OCI-LY3 (cell line): ENCODE measurements at regions not wholly inside any gene's neighbourhood (a gene's known extent, or its start where the extent isn't known, plus 50 kb on each side); places are given as distances from the start of the nearest gene placed in this dataset.

ENCODE experiments used
- H2AFZ ChIP-seq: fragments of 200-600, 300-600 bp; shearing (Covaris generic); 2 replicates; pipeline ENCODE4 v1.6.0; 2014; ENCODE audit warnings: antibody characterized with exemption, low read depth, low read length
- H3K27ac ChIP-seq: fragments of 200-600, 300-600 bp; sonication (generic); 2 replicates; pipeline ENCODE4 v1.5.1; 2014; ENCODE audit warnings: mild to moderate bottlenecking, low read length, moderate library complexity, mixed read lengths
- H3K27me3 ChIP-seq: fragments of 200-600, 300-600 bp; sonication (generic); 2 replicates; pipeline ENCODE4 v1.6.1; 2014; ENCODE audit warnings: low read depth, low read length, mixed read lengths
- H3K36me3 ChIP-seq: fragments of 200-600, 300-600 bp; sonication (generic); replicated peaks from 2 replicates; pipeline ENCODE3; 2014; ENCODE audit warnings: low read depth, low read length, mixed read lengths
- H3K4me1 ChIP-seq: fragments of 300-600, 200-600 bp; sonication (generic); 2 replicates; pipeline ENCODE4 v1.6.1; 2014; ENCODE audit warnings: low read length, mixed read lengths
- H3K4me2 ChIP-seq: fragments of 200-600, 300-600 bp; sonication (generic); 2 replicates; pipeline ENCODE4 v1.6.1; 2014; ENCODE audit warnings: low read length, mixed read lengths
- H3K4me3 ChIP-seq: fragments of 300-600, 200-600 bp; sonication (generic); 2 replicates; pipeline ENCODE4 v1.5.1; 2014; ENCODE audit warnings: antibody characterized with exemption, mild to moderate bottlenecking, low read length, moderate library complexity
- H3K79me2 ChIP-seq: fragments of 300-600, 200-600 bp; shearing (Covaris generic); 2 replicates; pipeline ENCODE4 v1.6.1; 2014; ENCODE audit warnings: mild to moderate bottlenecking, low read length, mixed read lengths
- H3K9ac ChIP-seq: fragments of 300-600, 200-600 bp; shearing (Covaris generic); 2 replicates; pipeline ENCODE4 v1.6.0; 2014; ENCODE audit warnings: mild to moderate bottlenecking, low read length, moderate library complexity
- H3K9me3 ChIP-seq: fragments of 200-600, 300-600 bp; shearing (Covaris generic); 2 replicates; pipeline ENCODE4 v1.6.1; 2014; ENCODE audit warnings: low read length, mixed read lengths; ENCODE audit not compliant: insufficient read depth
- H4K20me1 ChIP-seq: fragments of 200-600, 300-600 bp; sonication (generic); 2 replicates; pipeline ENCODE4 v1.6.1; 2016; ENCODE audit warnings: low read length, mixed read lengths; ENCODE audit not compliant: insufficient read depth
- CTCF ChIP-seq: fragments of 200-600, 300-600 bp; sonication (generic); IDR thresholded peaks from 2 replicates; pipeline ENCODE4 v1.5.1; 2014; ENCODE audit warnings: antibody characterized with exemption, low read length, low read depth
- EZH2phosphoT487 ChIP-seq: fragments of 200-600 bp; shearing (Covaris generic); IDR thresholded peaks from 2 replicates; pipeline ENCODE4 v1.6.1; 2018; ENCODE audit warnings: antibody characterized with exemption, mixed run types, low read depth

DNA sequence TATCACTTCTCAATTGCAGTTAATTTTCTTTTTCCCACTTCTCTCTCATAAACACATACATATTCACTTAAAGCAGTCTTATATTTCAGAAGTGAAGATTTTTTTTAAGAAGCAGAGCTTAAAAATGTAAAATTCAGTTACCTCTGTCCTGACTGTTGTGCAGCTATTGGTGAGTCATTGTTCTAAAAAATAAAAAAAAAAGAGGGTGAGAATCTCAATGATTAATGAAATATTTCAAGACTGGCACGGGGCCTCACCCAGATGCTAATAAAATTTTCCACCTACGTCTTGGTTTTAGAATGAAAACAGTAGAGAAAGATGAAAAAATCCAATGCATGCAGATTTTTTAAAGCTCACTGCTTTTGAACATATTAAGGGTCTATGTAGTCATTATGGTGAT, 67.7 kb downstream of the RDH14 start:
- Histone ChIP-seq H3K4me2 (no peak overlapping the region), H3K79me2 (no peaks in the 10 kb centered on the region), H3K9ac (no peak overlapping the region), H3K9me3 (no peaks in the 10 kb centered on the region), H3K4me1 (no peaks in the 10 kb centered on the region), H4K20me1 (no peaks in the 10 kb centered on the region), H2AFZ (no peak overlapping the region), H3K27ac (no peak overlapping the region), H3K27me3 (peaks cover 14% of the 10 kb centered on the region), H3K36me3 (no peaks in the 10 kb centered on the region), H3K4me3 (no peak overlapping the region)
- no peak for TF ChIP-seq EZH2phosphoT487
- TF ChIP-seq CTCF, result no peak

DNA sequence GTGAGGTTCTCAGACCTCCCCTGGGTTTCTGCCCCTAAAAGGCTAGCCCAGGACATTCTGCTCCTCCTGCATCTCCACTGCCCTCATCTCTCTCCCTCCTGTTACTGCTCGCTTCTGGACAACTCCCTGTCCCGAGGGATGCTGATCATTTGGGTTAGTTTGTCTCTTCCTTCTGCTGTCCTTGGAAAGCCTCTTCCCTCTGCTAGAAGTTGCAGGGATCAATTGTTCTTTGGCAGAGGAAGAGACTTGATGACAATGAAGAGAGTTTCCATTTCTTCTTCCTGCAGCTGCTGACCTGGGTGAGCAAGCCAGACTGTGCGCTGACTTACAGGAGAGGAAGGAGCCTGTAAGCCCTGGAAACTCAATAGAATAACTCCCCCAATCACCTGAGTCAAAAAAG, 68.9 kb downstream of the RDH14 start:
- no peak overlapping the region for H3K4me3 ChIP-seq
- no peaks in the 10 kb centered on the region for H3K9me3 ChIP-seq
- TF ChIP-seq EZH2phosphoT487 (no peak), CTCF (no peak)
- H3K79me2 ChIP-seq, result no peaks in the 10 kb centered on the region
- no peaks in the 10 kb centered on the region for H3K36me3 ChIP-seq
- H3K27ac ChIP-seq, result no peak overlapping the region
- H2AFZ ChIP-seq, result no peak overlapping the region
- H3K9ac ChIP-seq, result no peak overlapping the region
- H4K20me1 ChIP-seq, result no peaks in the 10 kb centered on the region
- H3K27me3 ChIP-seq, result peaks cover 14% of the 10 kb centered on the region
- H3K4me1 ChIP-seq, result no peaks in the 10 kb centered on the region
- no peak overlapping the region for H3K4me2 ChIP-seq

DNA sequence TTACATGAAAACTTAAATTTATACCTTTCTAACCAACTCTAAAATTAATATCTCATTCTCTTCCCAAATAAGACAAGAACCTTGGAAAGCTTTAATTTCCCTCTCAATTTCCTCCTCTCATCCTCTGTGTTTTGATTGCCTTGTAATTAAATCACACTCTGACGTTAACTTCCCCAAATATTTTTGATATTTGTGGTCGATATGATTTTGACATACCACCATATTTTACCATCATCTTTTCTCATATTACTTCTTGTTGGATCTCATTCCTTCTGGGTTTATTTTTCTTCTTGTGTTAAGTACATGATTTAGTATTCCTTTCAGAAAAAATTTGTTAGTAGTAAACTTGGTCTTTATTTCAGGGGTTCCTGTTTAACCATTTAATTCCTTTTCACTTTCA, 69.6 kb downstream of the RDH14 start:
- Histone ChIP-seq H3K4me1 (no peaks in the 10 kb centered on the region), H3K9ac (no peak overlapping the region), H2AFZ (no peak overlapping the region), H3K27ac (no peak overlapping the region), H3K27me3 (peaks cover 12% of the 10 kb centered on the region), H3K9me3 (no peaks in the 10 kb centered on the region), H3K36me3 (no peaks in the 10 kb centered on the region), H4K20me1 (no peaks in the 10 kb centered on the region), H3K4me3 (no peak overlapping the region), H3K4me2 (no peak overlapping the region), H3K79me2 (no peaks in the 10 kb centered on the region)
- TF ChIP-seq CTCF (no peak), EZH2phosphoT487 (no peak)

DNA sequence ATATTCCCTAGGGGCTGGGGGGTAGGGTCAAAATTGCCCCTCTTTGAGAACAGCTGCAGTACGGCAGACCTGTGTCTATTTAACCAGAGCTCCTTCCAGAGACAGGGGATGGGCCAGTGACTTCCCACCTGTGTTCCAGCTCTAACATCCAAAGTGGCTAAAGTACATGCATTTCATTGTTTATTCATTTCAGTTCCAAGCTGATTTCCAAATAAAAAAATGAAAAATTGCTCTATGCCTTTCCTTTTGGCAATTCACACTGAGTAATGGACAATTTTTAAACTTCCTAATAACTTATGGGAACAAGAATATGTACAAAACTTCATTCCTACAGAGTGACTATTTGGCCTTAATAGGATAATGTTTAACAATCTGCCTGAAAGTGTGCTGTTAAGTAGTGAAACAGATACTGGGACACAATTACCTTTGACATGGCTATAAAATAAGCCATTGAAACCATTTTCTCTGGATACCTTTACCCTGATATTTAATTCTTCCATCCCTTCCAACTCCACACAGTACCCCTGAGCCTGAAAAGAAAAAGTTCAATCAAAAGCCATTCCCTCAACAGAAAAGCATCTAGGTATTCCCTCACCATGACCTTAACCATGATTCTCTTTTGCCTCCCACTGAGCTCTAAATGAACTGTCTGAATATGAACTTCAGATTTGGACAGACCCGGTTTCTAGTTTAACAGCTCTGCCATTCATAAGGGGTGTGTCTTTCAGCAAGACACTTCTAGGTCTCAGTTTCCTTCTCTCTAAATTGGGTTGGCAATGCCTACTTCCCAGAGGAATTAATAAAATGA, 73.1 kb downstream of the RDH14 start:
- Histone ChIP-seq H3K4me2 (no peak overlapping the region), H3K79me2 (no peaks in the 10 kb centered on the region), H3K27me3 (peaks cover 6% of the 10 kb centered on the region)

More for the DNA sequence above, 73.1 kb downstream of the RDH14 start:
- Histone ChIP-seq H3K4me1 (no peaks in the 10 kb centered on the region), H4K20me1 (no peaks in the 10 kb centered on the region), H3K9ac (no peak overlapping the region), H3K36me3 (no peaks in the 10 kb centered on the region), H2AFZ (no peak overlapping the region), H3K9me3 (no peaks in the 10 kb centered on the region), H3K4me3 (no peak overlapping the region), H3K27ac (no peak overlapping the region)
- no peak for TF ChIP-seq EZH2phosphoT487
- TF ChIP-seq CTCF, result no peak
